ENCODE measurements at regions not wholly inside any gene's neighbourhood (a gene's known extent, or its start where the extent isn't known, plus 50 kb on each side); places are given as distances from the start of the nearest gene placed in this dataset.

- H3K4me1 ChIP-seq (ENCODE audit: control insufficient read depth in 1 of 2, insufficient read depth in 2 of 2, low read length in 2 of 2) = peaks cover 55 to 64% of the 10 kb centered on the region in 2 donors
- H3K9me3 ChIP-seq (replicated peaks in 1 of 2; ENCODE audit: control insufficient read depth in 1 of 2, insufficient read depth in 1 of 2, low read length in 2 of 2) = no peaks in the 10 kb centered on the region
- WGBS (ENCODE audit: insufficient coverage) = 83% methylated on average over 9 of the region's 14 CpGs
- H3K27ac Mint-ChIP-seq = peak overlapping the region in 6 of 7 donors; percentile 21 to 87 (median 53)
- no peaks in the 10 kb centered on the region for H3K36me3 ChIP-seq (replicated peaks in 1 of 2; ENCODE audit: control insufficient read depth in 1 of 2, insufficient read depth in 2 of 2, low read length in 2 of 2)
- H3K27me3 ChIP-seq (ENCODE audit: control insufficient read depth in 2 of 2, insufficient read depth in 2 of 2, low read length in 2 of 2) = no peaks in the 10 kb centered on the region
- H3K4me3 Mint-ChIP-seq = peak overlapping the region in 1 of 2 donors; percentile 18
- no peak overlapping the region for H3K9ac ChIP-seq (ENCODE audit: insufficient read depth, low read length, poor library complexity, severe bottlenecking)
- peak overlapping the region in 1 of 3 experiments; percentile 18 for H3K4me3 ChIP-seq (replicated peaks in 1 of 3; ENCODE audit: low read depth in 2 of 3, low read length in 3 of 3)
- intact Hi-C loops (cut with micrococcal nuclease) = no loop called here
- H2AFZ ChIP-seq (ENCODE audit: insufficient read depth, low read depth, low read length, poor library complexity, severe bottlenecking) = peak overlapping the region; percentile 38
- H3K27ac ChIP-seq (ENCODE audit: low read depth in 1 of 2, low read length in 2 of 2) = peak overlapping the region; percentile 2 to 82
- TF ChIP-seq, protein P1, sequence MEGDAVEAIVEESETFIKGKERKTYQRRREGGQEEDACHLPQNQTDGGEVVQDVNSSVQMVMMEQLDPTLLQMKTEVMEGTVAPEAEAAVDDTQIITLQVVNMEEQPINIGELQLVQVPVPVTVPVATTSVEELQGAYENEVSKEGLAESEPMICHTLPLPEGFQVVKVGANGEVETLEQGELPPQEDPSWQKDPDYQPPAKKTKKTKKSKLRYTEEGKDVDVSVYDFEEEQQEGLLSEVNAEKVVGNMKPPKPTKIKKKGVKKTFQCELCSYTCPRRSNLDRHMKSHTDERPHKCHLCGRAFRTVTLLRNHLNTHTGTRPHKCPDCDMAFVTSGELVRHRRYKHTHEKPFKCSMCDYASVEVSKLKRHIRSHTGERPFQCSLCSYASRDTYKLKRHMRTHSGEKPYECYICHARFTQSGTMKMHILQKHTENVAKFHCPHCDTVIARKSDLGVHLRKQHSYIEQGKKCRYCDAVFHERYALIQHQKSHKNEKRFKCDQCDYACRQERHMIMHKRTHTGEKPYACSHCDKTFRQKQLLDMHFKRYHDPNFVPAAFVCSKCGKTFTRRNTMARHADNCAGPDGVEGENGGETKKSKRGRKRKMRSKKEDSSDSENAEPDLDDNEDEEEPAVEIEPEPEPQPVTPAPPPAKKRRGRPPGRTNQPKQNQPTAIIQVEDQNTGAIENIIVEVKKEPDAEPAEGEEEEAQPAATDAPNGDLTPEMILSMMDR (IDR thresholded peaks at IDR 0.05) = no peak
- H3K9me3 Mint-ChIP-seq = peaks cover 0 to 7% (median 0%) of the 10 kb centered on the region in 7 donors
- DNase-seq = peak; percentile 76 to 78 (median 77)
- peak overlapping the region; percentile 28 for H3K4me2 ChIP-seq (replicated peaks; ENCODE audit: extremely low read depth, low read length, poor library complexity, severe bottlenecking)
- no peaks in the 10 kb centered on the region for H4K20me1 ChIP-seq (ENCODE audit: insufficient read depth, low read length)
- H3K79me2 ChIP-seq (ENCODE audit: insufficient read depth, low read length) = no peaks in the 10 kb centered on the region
- peaks cover 0 to 4% (median 0%) of the 10 kb centered on the region in 3 donors for H3K27me3 Mint-ChIP-seq (ENCODE audit: low read depth in 3 of 3)
- peaks cover 59% of the 10 kb centered on the region for H3K4me1 Mint-ChIP-seq
- peaks cover 0 to 3% of the 10 kb centered on the region in 2 donors for H3K36me3 Mint-ChIP-seq
Observed at GRCh38 chr2:126831234-126832005, 67.3 kb upstream of the TEX51 start.

- H3K27ac Mint-ChIP-seq = peak overlapping the region in 2 of 7 donors; percentile 70 to 87
- no peak for DNase-seq
- peaks cover 53% of the 10 kb centered on the region for H3K4me1 Mint-ChIP-seq
- Histone ChIP-seq H3K4me3 (replicated peaks in 1 of 3; ENCODE audit: low read depth in 2 of 3, low read length in 3 of 3) (peak overlapping the region in 1 of 3 experiments; percentile 18), H3K79me2 (ENCODE audit: insufficient read depth, low read length) (no peaks in the 10 kb centered on the region), H3K27me3 (ENCODE audit: control insufficient read depth in 2 of 2, insufficient read depth in 2 of 2, low read length in 2 of 2) (no peaks in the 10 kb centered on the region), H3K4me1 (ENCODE audit: control insufficient read depth in 1 of 2, insufficient read depth in 2 of 2, low read length in 2 of 2) (peaks cover 50 to 59% of the 10 kb centered on the region in 2 donors), H3K27ac (ENCODE audit: low read depth in 1 of 2, low read length in 2 of 2) (peak overlapping the region in 1 of 2 donors; percentile 82), H4K20me1 (ENCODE audit: insufficient read depth, low read length) (no peaks in the 10 kb centered on the region), H3K4me2 (replicated peaks; ENCODE audit: extremely low read depth, low read length, poor library complexity, severe bottlenecking) (peak overlapping the region; percentile 28), H3K9ac (ENCODE audit: insufficient read depth, low read length, poor library complexity, severe bottlenecking) (no peak overlapping the region), H2AFZ (ENCODE audit: insufficient read depth, low read depth, low read length, poor library complexity, severe bottlenecking) (peak overlapping the region; percentile 38), H3K9me3 (replicated peaks in 1 of 2; ENCODE audit: control insufficient read depth in 1 of 2, insufficient read depth in 1 of 2, low read length in 2 of 2) (no peaks in the 10 kb centered on the region), H3K36me3 (replicated peaks in 1 of 2; ENCODE audit: control insufficient read depth in 1 of 2, insufficient read depth in 2 of 2, low read length in 2 of 2) (no peaks in the 10 kb centered on the region)
- TF ChIP-seq, protein P1 (IDR thresholded peaks at IDR 0.05) = no peak
- H3K27me3 Mint-ChIP-seq (ENCODE audit: low read depth in 3 of 3) = peaks cover 0 to 1% (median 0%) of the 10 kb centered on the region in 3 donors
- intact Hi-C loops (cut with micrococcal nuclease) = no loop called here
- H3K36me3 Mint-ChIP-seq = peaks cover 0 to 3% of the 10 kb centered on the region in 2 donors
- H3K4me3 Mint-ChIP-seq = no peak overlapping the region
- peaks cover 0 to 7% (median 0%) of the 10 kb centered on the region in 7 donors for H3K9me3 Mint-ChIP-seq
Observed at GRCh38 chr2:126832014-126832413, 66.7 kb upstream of the TEX51 start.
